ENCODE measurements at regions not wholly inside any gene's neighbourhood (a gene's known extent, or its start where the extent isn't known, plus 50 kb on each side); places are given as distances from the start of the nearest gene placed in this dataset.

- no peak for TF ChIP-seq CTCF (conservative IDR thresholded peaks at IDR 0.05; ENCODE audit: low read depth, low read length)
- no peak for TF ChIP-seq EZH2 (IDR thresholded peaks at IDR 0.05; ENCODE audit: low read length, unreplicated experiment)
Observed at GRCh38 chr9:88303721-88304451, 84.4 kb upstream of the SPIN1 start.
